ENCODE measurements at regions not wholly inside any gene's neighbourhood (a gene's known extent, or its start where the extent isn't known, plus 50 kb on each side); places are given as distances from the start of the nearest gene placed in this dataset.

DNA sequence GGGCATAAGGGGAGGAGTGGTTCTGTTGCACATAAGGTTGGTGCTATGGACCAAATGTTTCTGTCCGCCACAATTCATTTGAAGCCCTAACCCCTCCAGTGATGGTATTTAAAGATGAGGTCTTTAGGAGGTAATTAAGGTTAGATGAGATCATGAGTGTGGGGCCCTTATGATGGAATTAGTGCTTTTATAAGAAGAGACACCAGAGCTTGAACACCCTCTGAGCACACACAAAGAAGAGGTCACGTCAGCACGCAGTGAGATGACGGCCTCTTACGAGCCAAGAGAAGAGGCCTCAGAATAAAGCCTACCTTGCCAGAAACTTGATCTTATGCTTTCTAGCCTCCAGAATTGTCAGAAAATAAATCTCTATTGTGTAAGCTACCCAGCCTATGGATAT is 386.4 kb upstream of the CYRIA start:
- DNase-seq (ENCODE audit: insufficient read length), result no peak
- TF ChIP-seq TAF1 (IDR thresholded peaks at IDR 0.05; ENCODE audit: borderline replicate concordance, low read depth, low read length) (no peak), POLR2AphosphoS5 (IDR thresholded peaks at IDR 0.05; ENCODE audit: low read depth, low read length) (no peak), POLR2A (IDR thresholded peaks at IDR 0.05; ENCODE audit: low read depth, low read length) (no peak)
- no peak for FAIRE-seq

DNA sequence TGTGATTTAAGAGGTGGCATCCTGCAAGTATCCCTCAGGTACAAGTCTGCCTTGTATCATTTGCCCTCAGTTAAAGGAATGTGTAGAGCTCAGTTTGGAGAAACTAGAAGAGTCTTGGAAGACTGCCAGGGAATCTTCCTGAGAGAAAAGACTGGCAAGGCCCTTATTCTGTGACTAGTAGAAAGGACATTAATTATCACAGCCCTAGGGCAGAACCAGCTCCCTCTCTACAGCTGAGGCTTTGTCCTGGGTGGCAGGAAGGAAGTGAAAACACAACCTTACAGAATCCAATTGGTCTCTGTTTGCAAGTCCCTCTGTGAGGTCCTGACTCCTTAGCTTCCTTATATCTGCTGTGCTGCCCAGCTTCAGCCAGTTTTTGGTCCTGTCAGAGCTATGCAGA is 385.9 kb upstream of the CYRIA start:
- no peak for FAIRE-seq
- DNase-seq (ENCODE audit: insufficient read length), result no peak
- TF ChIP-seq TAF1 (IDR thresholded peaks at IDR 0.05; ENCODE audit: borderline replicate concordance, low read depth, low read length), result no peak
- no peak for TF ChIP-seq POLR2A (IDR thresholded peaks at IDR 0.05; ENCODE audit: low read depth, low read length)

- DNase-seq (ENCODE audit: insufficient read length) (no peak), FAIRE-seq (no peak)
- TF ChIP-seq POLR2A (IDR thresholded peaks at IDR 0.05; ENCODE audit: low read depth, low read length) (no peak), TAF1 (IDR thresholded peaks at IDR 0.05; ENCODE audit: borderline replicate concordance, low read depth, low read length) (no peak), POLR2AphosphoS5 (IDR thresholded peaks at IDR 0.05; ENCODE audit: low read depth, low read length) (no peak)
Observed at GRCh38 chr2:17043173-17043572, 377.5 kb upstream of the CYRIA start.

DNA sequence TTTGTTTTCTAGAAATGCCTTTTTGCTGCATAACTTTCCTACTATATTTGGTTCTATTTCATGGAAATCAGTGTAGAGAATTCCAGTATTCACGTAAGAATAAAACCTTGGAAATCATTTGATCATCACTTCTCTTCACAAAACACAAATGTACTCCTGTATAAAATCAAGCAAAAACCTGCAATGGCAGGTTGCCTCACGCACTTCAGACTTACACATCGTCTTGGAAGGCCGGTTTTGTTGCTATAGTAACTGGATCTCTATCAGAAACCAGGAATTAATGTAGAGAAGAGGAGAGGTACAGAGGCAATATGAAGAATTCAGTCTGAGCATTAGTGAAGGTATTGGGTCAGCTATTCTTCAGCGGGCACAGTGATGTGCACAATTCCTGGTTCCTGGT is 370.7 kb upstream of the CYRIA start:
- DNase-seq (ENCODE audit: insufficient read length), result no peak
- FAIRE-seq, result no peak
- TF ChIP-seq POLR2A (IDR thresholded peaks at IDR 0.05; ENCODE audit: low read depth, low read length) (no peak), TAF1 (IDR thresholded peaks at IDR 0.05; ENCODE audit: borderline replicate concordance, low read depth, low read length) (no peak), POLR2AphosphoS5 (IDR thresholded peaks at IDR 0.05; ENCODE audit: low read depth, low read length) (no peak)

- no peak for DNase-seq (ENCODE audit: insufficient read length)
- FAIRE-seq, result no peak
- TF ChIP-seq POLR2AphosphoS5 (IDR thresholded peaks at IDR 0.05; ENCODE audit: low read depth, low read length) (no peak), POLR2A (IDR thresholded peaks at IDR 0.05; ENCODE audit: low read depth, low read length) (no peak), TAF1 (IDR thresholded peaks at IDR 0.05; ENCODE audit: borderline replicate concordance, low read depth, low read length) (no peak)
Observed at GRCh38 chr2:17035010-17035409, 369.4 kb upstream of the CYRIA start.

DNA sequence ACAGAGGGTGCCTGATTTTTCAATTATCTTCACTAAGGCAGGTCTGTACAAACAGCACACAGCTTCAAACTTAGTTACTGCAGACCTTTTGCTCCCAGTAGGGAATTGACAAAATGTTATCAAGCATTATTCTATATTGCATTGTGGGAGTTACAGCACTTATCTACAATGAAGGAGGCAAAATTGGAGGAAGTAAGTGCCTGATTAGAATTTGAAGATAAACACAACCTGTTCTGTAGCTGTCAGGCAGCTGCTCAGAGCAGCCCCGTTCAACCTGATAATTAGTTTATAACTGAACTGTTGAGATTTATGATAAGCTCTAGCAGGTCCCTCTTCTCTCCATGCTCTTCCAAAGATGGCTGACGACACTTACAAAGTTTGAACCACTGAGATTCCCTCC is 364.4 kb upstream of the CYRIA start:
- no peak for DNase-seq (ENCODE audit: insufficient read length)

DNA sequence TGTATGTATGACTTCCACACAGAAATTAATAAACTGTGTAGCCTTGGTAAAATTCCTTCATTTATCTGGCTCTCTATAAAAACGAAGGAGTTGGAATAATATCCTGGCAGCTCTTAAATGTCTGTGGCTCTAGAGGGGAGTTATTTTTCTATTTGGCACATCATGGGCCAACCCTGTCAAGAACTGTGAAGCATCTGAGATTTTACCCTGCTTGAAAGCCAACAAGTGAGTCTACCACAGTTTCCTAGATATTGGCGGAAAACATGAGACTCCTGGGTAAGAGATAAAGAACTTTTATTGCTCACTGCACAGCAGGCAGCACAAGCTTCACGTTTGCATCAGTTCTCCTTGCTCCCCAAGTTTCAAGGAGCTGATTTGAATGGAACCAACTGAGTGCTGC is 346.7 kb upstream of the CYRIA start:
- no peak for FAIRE-seq
- TF ChIP-seq POLR2A (IDR thresholded peaks at IDR 0.05; ENCODE audit: low read depth, low read length), result no peak
- no peak for TF ChIP-seq TAF1 (IDR thresholded peaks at IDR 0.05; ENCODE audit: borderline replicate concordance, low read depth, low read length)
- no peak for TF ChIP-seq POLR2AphosphoS5 (IDR thresholded peaks at IDR 0.05; ENCODE audit: low read depth, low read length)
- DNase-seq (ENCODE audit: insufficient read length), result no peak

More for the DNA sequence above, 364.4 kb upstream of the CYRIA start:
- FAIRE-seq, result no peak
- TF ChIP-seq POLR2AphosphoS5 (IDR thresholded peaks at IDR 0.05; ENCODE audit: low read depth, low read length) (no peak), TAF1 (IDR thresholded peaks at IDR 0.05; ENCODE audit: borderline replicate concordance, low read depth, low read length) (no peak), POLR2A (IDR thresholded peaks at IDR 0.05; ENCODE audit: low read depth, low read length) (no peak)

- no peak for DNase-seq (ENCODE audit: insufficient read length)
- FAIRE-seq, result no peak
- no peak for TF ChIP-seq POLR2AphosphoS5 (IDR thresholded peaks at IDR 0.05; ENCODE audit: low read depth, low read length)
- TF ChIP-seq POLR2A (IDR thresholded peaks at IDR 0.05; ENCODE audit: low read depth, low read length), result no peak
Observed at GRCh38 chr2:17010104-17010503, 344.5 kb upstream of the CYRIA start.

- TF ChIP-seq POLR2A (IDR thresholded peaks at IDR 0.05; ENCODE audit: low read depth, low read length) (no peak), TAF1 (IDR thresholded peaks at IDR 0.05; ENCODE audit: borderline replicate concordance, low read depth, low read length) (no peak), POLR2AphosphoS5 (IDR thresholded peaks at IDR 0.05; ENCODE audit: low read depth, low read length) (no peak)
- FAIRE-seq (no peak), DNase-seq (ENCODE audit: insufficient read length) (no peak)
Observed at GRCh38 chr2:17000184-17000482, 334.5 kb upstream of the CYRIA start.

- TF ChIP-seq POLR2AphosphoS5 (IDR thresholded peaks at IDR 0.05; ENCODE audit: low read depth, low read length) (no peak), POLR2A (IDR thresholded peaks at IDR 0.05; ENCODE audit: low read depth, low read length) (no peak), TAF1 (IDR thresholded peaks at IDR 0.05; ENCODE audit: borderline replicate concordance, low read depth, low read length) (no peak)
- DNase-seq (ENCODE audit: insufficient read length), result no peak
- FAIRE-seq, result no peak
Observed at GRCh38 chr2:16999347-17000183, 333.9 kb upstream of the CYRIA start.

DNA sequence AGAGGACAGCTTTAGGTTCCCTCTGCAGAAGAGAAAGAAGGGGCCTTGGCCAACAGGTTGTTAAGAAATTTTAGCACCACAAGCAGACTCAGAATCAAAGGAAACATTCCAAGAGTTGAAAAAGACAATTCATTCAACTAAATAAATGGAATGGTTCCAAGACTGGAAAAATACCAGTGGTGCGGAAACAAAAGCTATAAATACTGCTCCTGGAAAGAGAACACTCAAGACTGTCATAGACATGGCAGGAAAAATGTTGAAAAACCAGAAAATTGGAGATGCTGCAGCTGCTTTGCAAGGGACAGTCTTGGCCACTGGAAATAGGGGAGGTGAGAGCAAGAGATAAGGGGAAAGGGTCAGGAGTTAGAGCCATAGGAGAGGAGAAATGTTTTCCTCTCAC is 312.7 kb upstream of the CYRIA start:
- DNase-seq (ENCODE audit: insufficient read length) (no peak), FAIRE-seq (no peak)
- TF ChIP-seq POLR2A (IDR thresholded peaks at IDR 0.05; ENCODE audit: low read depth, low read length) (no peak), TAF1 (IDR thresholded peaks at IDR 0.05; ENCODE audit: borderline replicate concordance, low read depth, low read length) (no peak), POLR2AphosphoS5 (IDR thresholded peaks at IDR 0.05; ENCODE audit: low read depth, low read length) (no peak)

DNA sequence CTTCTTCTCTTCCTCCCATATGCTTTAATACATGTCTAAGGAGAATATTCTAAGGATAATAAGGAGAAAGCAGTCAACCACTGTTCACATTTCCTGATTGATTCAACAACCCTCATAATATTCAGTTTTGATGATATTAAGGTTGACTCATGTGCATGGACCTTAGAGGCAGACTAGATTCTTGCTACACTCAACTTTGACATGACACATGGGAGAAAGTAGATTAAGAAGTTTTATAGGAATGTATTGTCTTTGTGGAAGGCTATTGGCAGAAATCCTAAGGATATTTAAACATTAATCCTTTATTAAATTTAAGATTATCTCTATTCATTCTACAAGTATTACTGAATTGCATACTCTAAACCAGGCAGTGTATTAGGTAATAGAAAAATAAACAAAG is 309.1 kb upstream of the CYRIA start:
- FAIRE-seq, result no peak
- no peak for DNase-seq (ENCODE audit: insufficient read length)
- no peak for TF ChIP-seq TAF1 (IDR thresholded peaks at IDR 0.05; ENCODE audit: borderline replicate concordance, low read depth, low read length)
- no peak for TF ChIP-seq POLR2A (IDR thresholded peaks at IDR 0.05; ENCODE audit: low read depth, low read length)
- TF ChIP-seq POLR2AphosphoS5 (IDR thresholded peaks at IDR 0.05; ENCODE audit: low read depth, low read length), result no peak

Data from GM12892 (cell line).